ENCODE measurements at regions not wholly inside any gene's neighbourhood (a gene's known extent, or its start where the extent isn't known, plus 50 kb on each side); places are given as distances from the start of the nearest gene placed in this dataset.

DNA sequence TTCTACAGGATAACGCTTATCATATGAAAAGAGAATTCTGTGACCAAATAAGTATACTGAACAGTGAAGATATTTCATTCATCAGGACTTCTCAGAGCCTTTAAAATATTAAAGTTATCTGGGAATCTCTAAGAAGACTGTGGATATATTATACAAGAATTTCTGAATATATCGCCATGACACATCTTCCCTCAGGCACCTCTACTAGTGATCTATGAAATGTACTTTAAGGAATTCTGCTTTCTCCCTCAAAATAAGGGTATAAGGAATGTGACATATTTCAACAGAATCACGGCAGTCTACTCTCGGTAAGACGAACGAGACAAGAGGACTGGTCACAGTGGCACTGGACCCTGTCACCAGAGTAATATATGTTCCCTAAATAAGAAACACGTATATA is 504.2 kb upstream of the PHF14 start (continued):
- TF ChIP-seq, protein P1, sequence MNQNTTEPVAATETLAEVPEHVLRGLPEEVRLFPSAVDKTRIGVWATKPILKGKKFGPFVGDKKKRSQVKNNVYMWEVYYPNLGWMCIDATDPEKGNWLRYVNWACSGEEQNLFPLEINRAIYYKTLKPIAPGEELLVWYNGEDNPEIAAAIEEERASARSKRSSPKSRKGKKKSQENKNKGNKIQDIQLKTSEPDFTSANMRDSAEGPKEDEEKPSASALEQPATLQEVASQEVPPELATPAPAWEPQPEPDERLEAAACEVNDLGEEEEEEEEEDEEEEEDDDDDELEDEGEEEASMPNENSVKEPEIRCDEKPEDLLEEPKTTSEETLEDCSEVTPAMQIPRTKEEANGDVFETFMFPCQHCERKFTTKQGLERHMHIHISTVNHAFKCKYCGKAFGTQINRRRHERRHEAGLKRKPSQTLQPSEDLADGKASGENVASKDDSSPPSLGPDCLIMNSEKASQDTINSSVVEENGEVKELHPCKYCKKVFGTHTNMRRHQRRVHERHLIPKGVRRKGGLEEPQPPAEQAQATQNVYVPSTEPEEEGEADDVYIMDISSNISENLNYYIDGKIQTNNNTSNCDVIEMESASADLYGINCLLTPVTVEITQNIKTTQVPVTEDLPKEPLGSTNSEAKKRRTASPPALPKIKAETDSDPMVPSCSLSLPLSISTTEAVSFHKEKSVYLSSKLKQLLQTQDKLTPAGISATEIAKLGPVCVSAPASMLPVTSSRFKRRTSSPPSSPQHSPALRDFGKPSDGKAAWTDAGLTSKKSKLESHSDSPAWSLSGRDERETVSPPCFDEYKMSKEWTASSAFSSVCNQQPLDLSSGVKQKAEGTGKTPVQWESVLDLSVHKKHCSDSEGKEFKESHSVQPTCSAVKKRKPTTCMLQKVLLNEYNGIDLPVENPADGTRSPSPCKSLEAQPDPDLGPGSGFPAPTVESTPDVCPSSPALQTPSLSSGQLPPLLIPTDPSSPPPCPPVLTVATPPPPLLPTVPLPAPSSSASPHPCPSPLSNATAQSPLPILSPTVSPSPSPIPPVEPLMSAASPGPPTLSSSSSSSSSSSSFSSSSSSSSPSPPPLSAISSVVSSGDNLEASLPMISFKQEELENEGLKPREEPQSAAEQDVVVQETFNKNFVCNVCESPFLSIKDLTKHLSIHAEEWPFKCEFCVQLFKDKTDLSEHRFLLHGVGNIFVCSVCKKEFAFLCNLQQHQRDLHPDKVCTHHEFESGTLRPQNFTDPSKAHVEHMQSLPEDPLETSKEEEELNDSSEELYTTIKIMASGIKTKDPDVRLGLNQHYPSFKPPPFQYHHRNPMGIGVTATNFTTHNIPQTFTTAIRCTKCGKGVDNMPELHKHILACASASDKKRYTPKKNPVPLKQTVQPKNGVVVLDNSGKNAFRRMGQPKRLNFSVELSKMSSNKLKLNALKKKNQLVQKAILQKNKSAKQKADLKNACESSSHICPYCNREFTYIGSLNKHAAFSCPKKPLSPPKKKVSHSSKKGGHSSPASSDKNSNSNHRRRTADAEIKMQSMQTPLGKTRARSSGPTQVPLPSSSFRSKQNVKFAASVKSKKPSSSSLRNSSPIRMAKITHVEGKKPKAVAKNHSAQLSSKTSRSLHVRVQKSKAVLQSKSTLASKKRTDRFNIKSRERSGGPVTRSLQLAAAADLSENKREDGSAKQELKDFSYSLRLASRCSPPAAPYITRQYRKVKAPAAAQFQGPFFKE (tag by site-specific recombination; IDR thresholded peaks at IDR 0.05; ENCODE audit: borderline replicate concordance), result no peak
- TF ChIP-seq ZNF140 (tag by site-specific recombination; IDR thresholded peaks at IDR 0.05), result no peak
- no peak for TF ChIP-seq ZNF600 (tag by site-specific recombination; IDR thresholded peaks at IDR 0.05)
- TF ChIP-seq, protein P2, sequence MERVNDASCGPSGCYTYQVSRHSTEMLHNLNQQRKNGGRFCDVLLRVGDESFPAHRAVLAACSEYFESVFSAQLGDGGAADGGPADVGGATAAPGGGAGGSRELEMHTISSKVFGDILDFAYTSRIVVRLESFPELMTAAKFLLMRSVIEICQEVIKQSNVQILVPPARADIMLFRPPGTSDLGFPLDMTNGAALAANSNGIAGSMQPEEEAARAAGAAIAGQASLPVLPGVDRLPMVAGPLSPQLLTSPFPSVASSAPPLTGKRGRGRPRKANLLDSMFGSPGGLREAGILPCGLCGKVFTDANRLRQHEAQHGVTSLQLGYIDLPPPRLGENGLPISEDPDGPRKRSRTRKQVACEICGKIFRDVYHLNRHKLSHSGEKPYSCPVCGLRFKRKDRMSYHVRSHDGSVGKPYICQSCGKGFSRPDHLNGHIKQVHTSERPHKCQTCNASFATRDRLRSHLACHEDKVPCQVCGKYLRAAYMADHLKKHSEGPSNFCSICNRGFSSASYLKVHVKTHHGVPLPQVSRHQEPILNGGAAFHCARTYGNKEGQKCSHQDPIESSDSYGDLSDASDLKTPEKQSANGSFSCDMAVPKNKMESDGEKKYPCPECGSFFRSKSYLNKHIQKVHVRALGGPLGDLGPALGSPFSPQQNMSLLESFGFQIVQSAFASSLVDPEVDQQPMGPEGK (tag by site-specific recombination; IDR thresholded peaks at IDR 0.05), result no peak
- TF ChIP-seq ZBTB1 (tag by site-specific recombination; IDR thresholded peaks at IDR 0.05), result no peak

DNA sequence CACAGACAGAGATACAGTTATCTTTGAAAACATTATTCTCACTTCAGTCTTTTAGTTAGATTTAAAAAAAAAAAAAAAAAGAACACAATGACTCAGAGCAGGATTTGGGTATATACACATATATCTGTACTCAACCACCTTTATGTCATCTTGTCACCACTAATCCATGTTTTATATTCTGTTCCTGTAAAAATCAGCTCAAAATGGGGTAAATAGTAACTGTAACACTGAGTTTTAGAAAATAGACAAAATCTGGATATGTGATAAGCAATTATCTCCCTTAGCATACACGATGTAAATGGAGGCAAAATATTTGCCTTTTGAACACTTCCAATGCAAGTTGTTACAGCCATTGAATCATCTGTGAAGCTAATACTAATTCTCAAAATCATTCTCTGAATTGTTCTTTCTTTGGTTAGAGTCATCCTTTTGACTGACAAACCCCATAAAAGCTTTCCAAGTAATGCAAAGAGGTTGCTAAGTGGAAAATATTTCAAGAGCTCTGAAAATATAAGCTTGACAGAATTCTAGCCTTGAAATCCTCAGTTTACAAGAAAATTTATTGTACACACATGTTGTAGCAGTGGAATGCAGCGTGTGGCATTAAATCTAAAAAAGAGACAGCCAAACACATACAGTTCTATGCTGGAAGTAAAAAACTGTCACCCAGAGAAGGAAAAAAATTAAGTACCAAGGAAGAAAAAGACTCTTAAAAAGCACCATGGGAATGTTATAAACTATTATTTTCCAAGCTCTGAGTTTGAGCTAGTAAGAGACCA is 502.2 kb upstream of the PHF14 start:
- no peaks in the 10 kb centered on the region for H3K9me3 ChIP-seq (ENCODE audit: control insufficient read depth, insufficient read depth, low read depth, low read length)
- no peaks in the 10 kb centered on the region for H3K36me3 ChIP-seq (ENCODE audit: control insufficient read depth in 2 of 2, insufficient read depth in 1 of 2, low read length in 2 of 2)
- H3K4me1 ChIP-seq (ENCODE audit: control insufficient read depth, insufficient read depth, low read length), result no peaks in the 10 kb centered on the region
- ChIA-PET CTCF (no interaction called here), POLR2A (no interaction called here)
- no peak overlapping the region for H3K4me3 ChIP-seq (ENCODE audit: low read depth, low read length)
- H3K27ac ChIP-seq (ENCODE audit: extremely low read depth, low read depth, low read length), result no peak overlapping the region
- TF ChIP-seq ZNF624 (tag by site-specific recombination; IDR thresholded peaks at IDR 0.05) (no peak), ZNF558 (tag by site-specific recombination; IDR thresholded peaks at IDR 0.05) (no peak), ZNF768 (tag by site-specific recombination; IDR thresholded peaks at IDR 0.05) (no peak), ZNF843 (tag by site-specific recombination; IDR thresholded peaks at IDR 0.05) (no peak)

DNA sequence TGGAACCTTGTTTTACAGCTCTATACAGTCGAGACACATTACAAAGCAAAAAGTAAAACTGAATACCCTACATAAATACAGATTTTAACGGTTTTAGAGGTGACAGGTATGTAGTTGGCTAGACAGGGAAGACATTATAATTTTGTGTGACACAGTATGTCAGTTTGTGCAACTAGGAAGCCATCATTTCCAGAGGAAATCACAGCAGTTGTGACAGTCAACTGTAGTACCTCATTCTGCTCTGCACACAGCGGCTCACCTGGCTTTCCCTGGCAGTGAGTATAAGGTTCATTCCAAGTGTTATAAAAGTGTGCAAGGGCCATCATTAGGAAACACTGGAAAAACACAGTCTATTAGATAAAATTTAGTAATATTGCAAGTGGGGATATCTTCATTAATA is 501.6 kb upstream of the PHF14 start:
- no peaks in the 10 kb centered on the region for H3K9me3 ChIP-seq (ENCODE audit: control insufficient read depth, insufficient read depth, low read depth, low read length)
- no peak overlapping the region for H3K27ac ChIP-seq (ENCODE audit: extremely low read depth, low read depth, low read length)
- POLR2A ChIA-PET, result no interaction called here
- CTCF ChIA-PET, result no interaction called here
- H3K4me1 ChIP-seq (ENCODE audit: control insufficient read depth, insufficient read depth, low read length), result no peaks in the 10 kb centered on the region
- no peaks in the 10 kb centered on the region for H3K36me3 ChIP-seq (ENCODE audit: control insufficient read depth in 2 of 2, insufficient read depth in 1 of 2, low read length in 2 of 2)
- H3K4me3 ChIP-seq (ENCODE audit: low read depth, low read length), result no peak overlapping the region
- TF ChIP-seq ZBTB17 (tag by site-specific recombination; IDR thresholded peaks at IDR 0.05), result no peak
- TF ChIP-seq, protein P3, sequence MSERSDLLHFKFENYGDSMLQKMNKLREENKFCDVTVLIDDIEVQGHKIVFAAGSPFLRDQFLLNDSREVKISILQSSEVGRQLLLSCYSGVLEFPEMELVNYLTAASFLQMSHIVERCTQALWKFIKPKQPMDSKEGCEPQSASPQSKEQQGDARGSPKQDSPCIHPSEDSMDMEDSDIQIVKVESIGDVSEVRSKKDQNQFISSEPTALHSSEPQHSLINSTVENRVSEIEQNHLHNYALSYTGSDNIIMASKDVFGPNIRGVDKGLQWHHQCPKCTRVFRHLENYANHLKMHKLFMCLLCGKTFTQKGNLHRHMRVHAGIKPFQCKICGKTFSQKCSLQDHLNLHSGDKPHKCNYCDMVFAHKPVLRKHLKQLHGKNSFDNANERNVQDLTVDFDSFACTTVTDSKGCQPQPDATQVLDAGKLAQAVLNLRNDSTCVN (tag by site-specific recombination; optimal IDR thresholded peaks at IDR 0.05), result no peak
- no peak for TF ChIP-seq KLF7 (tag by site-specific recombination; IDR thresholded peaks at IDR 0.05; ENCODE audit: borderline replicate concordance)
- TF ChIP-seq ZNF121 (tag by site-specific recombination; IDR thresholded peaks at IDR 0.05), result no peak
- TF ChIP-seq MEIS1 (CRISPR knock-in tag; IDR thresholded peaks at IDR 0.05; ENCODE audit: borderline replicate concordance), result no peak
- no peak for TF ChIP-seq ZNF837 (tag by site-specific recombination; IDR thresholded peaks at IDR 0.05)
- no peak for TF ChIP-seq ZNF202 (tag by site-specific recombination; IDR thresholded peaks at IDR 0.05; ENCODE audit: borderline replicate concordance)
- no peak for TF ChIP-seq ZXDB (tag by site-specific recombination; IDR thresholded peaks at IDR 0.05)
- no peak for TF ChIP-seq ZNF184 (tag by site-specific recombination; IDR thresholded peaks at IDR 0.05)
- no peak for TF ChIP-seq HOXD13 (CRISPR knock-in tag; IDR thresholded peaks at IDR 0.05; ENCODE audit: borderline replicate concordance)
- TF ChIP-seq ZNF350 (tag by site-specific recombination; IDR thresholded peaks at IDR 0.05), result no peak
- TF ChIP-seq ZNF433 (tag by site-specific recombination; IDR thresholded peaks at IDR 0.05; ENCODE audit: low read depth), result no peak
- TF ChIP-seq PRDM1 (tag by site-specific recombination; IDR thresholded peaks at IDR 0.05), result no peak
- no peak for TF ChIP-seq GLIS1 (tag by site-specific recombination; IDR thresholded peaks at IDR 0.05)
- TF ChIP-seq, protein P4, sequence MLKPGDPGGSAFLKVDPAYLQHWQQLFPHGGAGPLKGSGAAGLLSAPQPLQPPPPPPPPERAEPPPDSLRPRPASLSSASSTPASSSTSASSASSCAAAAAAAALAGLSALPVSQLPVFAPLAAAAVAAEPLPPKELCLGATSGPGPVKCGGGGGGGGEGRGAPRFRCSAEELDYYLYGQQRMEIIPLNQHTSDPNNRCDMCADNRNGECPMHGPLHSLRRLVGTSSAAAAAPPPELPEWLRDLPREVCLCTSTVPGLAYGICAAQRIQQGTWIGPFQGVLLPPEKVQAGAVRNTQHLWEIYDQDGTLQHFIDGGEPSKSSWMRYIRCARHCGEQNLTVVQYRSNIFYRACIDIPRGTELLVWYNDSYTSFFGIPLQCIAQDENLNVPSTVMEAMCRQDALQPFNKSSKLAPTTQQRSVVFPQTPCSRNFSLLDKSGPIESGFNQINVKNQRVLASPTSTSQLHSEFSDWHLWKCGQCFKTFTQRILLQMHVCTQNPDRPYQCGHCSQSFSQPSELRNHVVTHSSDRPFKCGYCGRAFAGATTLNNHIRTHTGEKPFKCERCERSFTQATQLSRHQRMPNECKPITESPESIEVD (tag by site-specific recombination; IDR thresholded peaks at IDR 0.05), result no peak

All from HEK293 (cell line).